Activated CD4-positive, alpha-beta T cell treated with anti-CD3 and anti-CD28 coated beads, Interleukin-2, Interleukin-6, amounts not matched to agents 100 ng/mL and 50 ng/mL, durations not matched to agents 16 hours and 8 hours (primary cell): ENCODE measurements at regions not wholly inside any gene's neighbourhood (a gene's known extent, or its start where the extent isn't known, plus 50 kb on each side); places are given as distances from the start of the nearest gene placed in this dataset.

Experiments
- DNase-seq: peaks from one replicate; pipeline ENCODE4 v3.0.0-alpha.2; 2020

GRCh38 chr13:31614073-31614472 is 125.3 kb upstream of the RXFP2 start:
- DNase-seq = no peak

GRCh38 chr13:31614704-31615103 is 124.6 kb upstream of the RXFP2 start:
- no peak for DNase-seq

- no peak for DNase-seq
Observed at GRCh38 chr13:31625115-31625514, 114.2 kb upstream of the RXFP2 start.

- DNase-seq = no peak
Observed at GRCh38 chr13:31627097-31627845, 112.1 kb upstream of the RXFP2 start.

- DNase-seq = no peak
Observed at GRCh38 chr13:31629085-31629780, 110.1 kb upstream of the RXFP2 start.

GRCh38 chr13:31631071-31631470 is 108.3 kb upstream of the RXFP2 start:
- no peak for DNase-seq

- DNase-seq = no peak
Observed at GRCh38 chr13:31631746-31632145, 107.6 kb upstream of the RXFP2 start.

GRCh38 chr13:31638577-31638976 is 100.7 kb upstream of the RXFP2 start:
- no peak for DNase-seq

GRCh38 chr13:31639443-31640163 is 99.7 kb upstream of the RXFP2 start:
- DNase-seq = no peak

- no peak for DNase-seq
Observed at GRCh38 chr13:31649766-31650165, 89.6 kb upstream of the RXFP2 start.

- DNase-seq = no peak
Observed at GRCh38 chr13:31653730-31654129, 85.6 kb upstream of the RXFP2 start.

GRCh38 chr13:31663880-31664585 is 75.3 kb upstream of the RXFP2 start:
- DNase-seq = no peak

GRCh38 chr13:31670831-31671617 is 68.3 kb upstream of the RXFP2 start:
- no peak for DNase-seq

GRCh38 chr13:31674051-31674450 is 65.3 kb upstream of the RXFP2 start:
- DNase-seq = no peak

GRCh38 chr13:31675440-31675953 is 63.8 kb upstream of the RXFP2 start:
- no peak for DNase-seq

- DNase-seq = no peak
Observed at GRCh38 chr13:31681133-31681532, 58.2 kb upstream of the RXFP2 start.

GRCh38 chr13:31684466-31684865 is 54.9 kb upstream of the RXFP2 start:
- DNase-seq = no peak

GRCh38 chr13:31686670-31687425 is 52.5 kb upstream of the RXFP2 start:
- DNase-seq = no peak
